OCI-LY1 (cell line): ENCODE measurements at regions not wholly inside any gene's neighbourhood (a gene's known extent, or its start where the extent isn't known, plus 50 kb on each side); places are given as distances from the start of the nearest gene placed in this dataset.

Experiments used
- CTCF ChIP-seq: fragments of 200-600 bp; sonication (generic), shearing (Covaris generic); IDR thresholded peaks from 2 replicates; pipeline ENCODE4 v1.5.1; 2017; ENCODE audit warnings: mild to moderate bottlenecking, antibody characterized with exemption, low read length, moderate library complexity, mixed read lengths
- EZH2 ChIP-seq: fragments of 200-600 bp; sonication (generic), shearing (Covaris generic); IDR thresholded peaks from 2 replicates; pipeline ENCODE4 v1.8.0; 2017; ENCODE audit warnings: borderline replicate concordance, mixed run types, mild to moderate bottlenecking, antibody characterized with exemption, low read length, moderate library complexity, mixed read lengths

DNA sequence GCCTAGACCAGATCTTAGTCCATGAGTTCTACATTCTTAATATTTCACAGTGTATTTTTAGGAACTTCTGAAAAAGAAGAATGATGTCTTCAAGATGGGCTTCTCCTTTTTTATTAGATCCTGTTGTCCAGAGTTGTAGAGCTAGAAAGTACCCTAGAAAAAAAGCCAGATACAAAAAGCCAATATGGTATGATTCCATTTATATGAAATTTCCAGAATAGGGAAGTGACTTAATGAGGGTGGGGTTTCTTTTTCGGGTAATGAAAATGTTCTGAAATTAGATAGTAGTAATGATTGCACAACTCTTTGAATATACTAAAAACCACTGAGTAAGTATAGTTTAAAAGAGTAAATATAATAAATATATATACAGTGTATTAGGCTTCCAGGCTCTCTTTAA lies 116.9 kb downstream of the NFKBIZ start:
- TF ChIP-seq CTCF, result no peak
- TF ChIP-seq EZH2, result no peak
